Rectal smooth muscle tissue (tissue), 1 donor: ENCODE measurements at regions not wholly inside any gene's neighbourhood (a gene's known extent, or its start where the extent isn't known, plus 50 kb on each side); places are given as distances from the start of the nearest gene placed in this dataset.
"Not testable (repeated sequence)": the region's sequence is repeated elsewhere in the genome, so short reads cannot be mapped to it uniquely, and the experiment has no call there.

Source experiments
- H3K27ac ChIP-seq: one replicate; pipeline ENCODE4 v1.7.0; 2013; ENCODE audit warnings: low read depth, low read length, inconsistent platforms
- H3K27me3 ChIP-seq: one replicate; pipeline ENCODE4 v1.7.0; 2013; ENCODE audit warnings: low read length; ENCODE audit not compliant: control insufficient read depth, insufficient read depth
- H3K36me3 ChIP-seq: one replicate; pipeline ENCODE4 v1.7.0; 2013; ENCODE audit warnings: low read length; ENCODE audit not compliant: control insufficient read depth, insufficient read depth
- H3K4me1 ChIP-seq: one replicate; pipeline ENCODE4 v1.7.0; 2013; ENCODE audit warnings: low read length; ENCODE audit not compliant: control insufficient read depth, insufficient read depth
- H3K4me3 ChIP-seq: one replicate; pipeline ENCODE4 v1.7.0; 2013; ENCODE audit warnings: low read length
- H3K9ac ChIP-seq: one replicate; pipeline ENCODE4 v1.7.0; 2013; ENCODE audit warnings: low read length

DNA sequence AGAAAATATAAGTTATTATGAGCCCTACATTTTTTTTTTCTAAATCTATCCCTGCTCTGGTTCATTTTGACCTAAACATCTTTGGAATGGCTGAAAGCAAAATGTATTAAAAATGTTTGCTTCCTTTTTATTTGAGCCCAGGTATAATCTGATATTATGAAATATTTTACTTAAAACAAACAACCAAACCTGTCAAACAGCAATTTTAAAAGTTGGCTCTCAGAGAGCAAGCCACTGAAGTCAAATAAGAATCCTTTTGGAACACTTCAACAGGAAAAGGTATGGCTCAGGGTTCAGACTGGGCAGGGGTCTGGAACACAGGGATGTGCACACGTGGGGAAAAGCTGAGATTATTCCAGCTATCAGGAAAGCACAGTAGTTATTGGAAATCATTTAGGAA lies 782.9 kb downstream of the CCSER2 start:
- H3K4me3 ChIP-seq = no peak overlapping the region
- no peaks in the 10 kb centered on the region for H3K27me3 ChIP-seq
- no peak overlapping the region for H3K27ac ChIP-seq
- no peak overlapping the region for H3K9ac ChIP-seq
- no peaks in the 10 kb centered on the region for H3K36me3 ChIP-seq
- no peaks in the 10 kb centered on the region for H3K4me1 ChIP-seq

DNA sequence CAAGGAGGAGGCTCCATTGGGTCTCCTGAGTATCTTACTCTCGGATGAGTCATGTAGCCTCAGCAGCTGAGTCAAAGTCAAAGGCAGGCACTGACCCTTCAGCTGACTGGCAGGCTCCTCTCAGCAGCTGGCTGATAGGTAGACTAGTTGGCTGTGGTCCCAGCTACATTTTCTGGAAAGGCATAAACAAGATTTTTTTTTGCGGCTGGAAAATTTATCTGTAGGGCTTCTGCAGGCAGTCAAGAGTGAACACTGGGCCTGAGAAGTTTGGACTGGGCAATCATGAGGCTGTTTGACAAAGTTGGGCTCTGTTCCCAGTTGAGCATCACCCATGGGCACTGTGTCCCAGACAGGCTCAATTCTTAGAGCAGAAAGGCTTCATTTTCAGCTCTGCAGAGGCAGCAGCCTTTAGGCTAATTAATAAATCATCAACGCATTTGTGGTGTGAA lies 796.2 kb downstream of the CCSER2 start:
- Histone ChIP-seq H3K4me1 (no peaks in the 10 kb centered on the region), H3K4me3 (no peak overlapping the region), H3K36me3 (no peaks in the 10 kb centered on the region), H3K9ac (no peak overlapping the region), H3K27ac (no peak overlapping the region), H3K27me3 (no peaks in the 10 kb centered on the region)

DNA sequence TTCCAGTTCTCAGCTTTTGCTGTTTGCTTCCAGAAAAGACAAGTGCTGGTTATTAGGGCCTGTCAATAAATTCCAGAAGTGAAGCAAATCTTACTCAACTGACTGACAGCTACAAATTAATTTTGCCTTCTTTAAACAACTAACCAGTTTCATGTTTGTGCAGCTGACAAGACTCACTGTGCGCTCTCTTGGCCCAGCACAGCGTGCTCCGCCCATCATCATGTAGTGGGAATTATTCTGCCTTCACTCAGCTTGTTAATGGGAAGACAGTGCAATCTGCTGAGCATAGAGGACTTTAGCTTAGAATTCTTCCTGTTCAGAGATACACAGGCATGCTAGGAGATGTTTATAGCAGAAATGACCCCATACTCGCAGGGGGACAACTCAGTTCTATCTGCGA lies 808.9 kb downstream of the CCSER2 start:
- Histone ChIP-seq H3K4me3 (no peak overlapping the region), H3K27me3 (no peaks in the 10 kb centered on the region), H3K27ac (no peak overlapping the region), H3K9ac (no peak overlapping the region), H3K36me3 (no peaks in the 10 kb centered on the region), H3K4me1 (no peaks in the 10 kb centered on the region)

DNA sequence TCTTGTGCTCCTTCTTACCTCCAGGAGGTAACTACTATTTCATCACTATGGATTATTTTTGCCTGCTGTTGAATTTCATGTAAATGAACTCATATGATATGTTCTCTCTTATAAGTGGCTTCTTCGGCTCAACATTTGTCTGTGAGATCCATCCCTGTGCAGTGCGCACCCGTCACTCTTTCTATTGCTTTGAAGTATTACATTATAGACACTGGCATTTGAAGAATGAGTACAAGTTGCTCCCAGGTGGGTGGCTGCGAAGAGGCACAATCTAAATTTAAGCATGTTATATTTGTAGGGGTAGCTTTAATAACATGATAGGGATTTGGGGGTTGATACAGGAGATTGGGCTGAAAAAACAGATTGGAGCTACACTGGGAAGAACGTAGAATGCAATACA lies 809.7 kb downstream of the CCSER2 start:
- Histone ChIP-seq H3K27ac (no peak overlapping the region), H3K27me3 (no peaks in the 10 kb centered on the region), H3K36me3 (no peaks in the 10 kb centered on the region), H3K4me3 (no peak overlapping the region), H3K4me1 (no peaks in the 10 kb centered on the region), H3K9ac (no peak overlapping the region)

DNA sequence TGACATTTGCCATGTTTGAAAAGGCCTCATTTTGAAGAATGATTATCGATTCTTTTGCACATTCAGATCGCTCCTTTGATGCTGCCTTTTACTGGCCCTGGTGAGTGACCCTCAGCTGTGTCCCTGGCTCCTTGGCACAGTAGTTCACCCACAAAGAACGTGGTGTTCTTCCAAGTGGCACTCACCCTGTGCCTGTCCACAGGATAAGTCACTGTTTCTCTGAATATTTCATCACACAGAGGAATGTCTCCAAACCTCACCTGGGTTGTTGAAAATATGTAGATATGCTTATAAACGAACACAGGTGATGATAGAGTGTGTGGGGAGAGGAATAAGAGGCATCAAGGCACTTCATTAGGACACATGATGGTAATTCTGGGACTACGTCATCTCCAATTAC lies 810.7 kb downstream of the CCSER2 start:
- Histone ChIP-seq H3K36me3 (no peaks in the 10 kb centered on the region), H3K27ac (no peak overlapping the region), H3K4me1 (no peaks in the 10 kb centered on the region), H3K4me3 (no peak overlapping the region), H3K9ac (no peak overlapping the region), H3K27me3 (no peaks in the 10 kb centered on the region)

DNA sequence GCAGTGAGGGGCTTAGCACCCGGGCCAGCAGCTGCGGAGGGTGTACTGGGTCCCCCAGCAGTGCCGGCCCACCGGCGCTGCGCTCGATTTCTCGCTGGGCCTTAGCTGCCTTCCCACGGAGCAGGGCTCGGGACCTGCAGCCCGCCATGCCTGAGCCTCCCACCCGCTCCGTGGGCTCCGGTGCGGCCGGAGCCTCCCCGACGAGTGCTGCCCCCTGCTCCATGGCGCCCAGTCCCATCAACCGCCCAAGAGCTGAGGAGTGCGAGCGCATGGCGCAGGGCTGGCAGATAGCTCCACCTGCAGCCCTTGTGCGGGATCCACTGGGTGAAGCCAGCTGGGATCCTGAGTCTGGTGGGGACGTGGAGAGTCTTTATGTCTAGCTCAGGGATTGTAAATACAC lies 813.1 kb downstream of the CCSER2 start:
- H3K9ac ChIP-seq, H3K27ac ChIP-seq, H3K4me1 ChIP-seq, H3K4me3 ChIP-seq, H3K36me3 ChIP-seq, H3K27me3 ChIP-seq: not testable (repeated sequence)

DNA sequence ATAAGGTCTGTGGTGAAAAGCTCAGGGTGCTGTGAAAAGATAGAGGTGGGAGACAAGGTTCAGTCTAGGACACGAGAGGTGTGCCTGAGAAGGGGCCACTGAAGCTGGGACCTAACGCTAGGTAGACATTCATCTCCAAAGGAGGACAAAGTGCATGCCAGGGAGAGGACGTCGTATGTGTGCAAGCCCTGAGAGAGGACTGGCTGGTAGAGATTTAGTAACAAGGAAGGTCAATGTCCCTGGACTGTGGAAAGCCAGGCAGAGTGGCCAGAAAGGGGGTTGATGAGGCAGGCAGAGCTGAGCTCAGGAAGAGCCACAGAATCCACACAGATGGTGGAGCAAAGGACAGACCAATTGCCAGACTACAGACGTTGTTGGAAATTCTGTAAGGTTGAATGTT lies 817.6 kb downstream of the CCSER2 start:
- Histone ChIP-seq H3K36me3 (no peaks in the 10 kb centered on the region), H3K4me3 (no peak overlapping the region), H3K4me1 (no peaks in the 10 kb centered on the region), H3K27me3 (no peaks in the 10 kb centered on the region), H3K9ac (no peak overlapping the region), H3K27ac (no peak overlapping the region)

DNA sequence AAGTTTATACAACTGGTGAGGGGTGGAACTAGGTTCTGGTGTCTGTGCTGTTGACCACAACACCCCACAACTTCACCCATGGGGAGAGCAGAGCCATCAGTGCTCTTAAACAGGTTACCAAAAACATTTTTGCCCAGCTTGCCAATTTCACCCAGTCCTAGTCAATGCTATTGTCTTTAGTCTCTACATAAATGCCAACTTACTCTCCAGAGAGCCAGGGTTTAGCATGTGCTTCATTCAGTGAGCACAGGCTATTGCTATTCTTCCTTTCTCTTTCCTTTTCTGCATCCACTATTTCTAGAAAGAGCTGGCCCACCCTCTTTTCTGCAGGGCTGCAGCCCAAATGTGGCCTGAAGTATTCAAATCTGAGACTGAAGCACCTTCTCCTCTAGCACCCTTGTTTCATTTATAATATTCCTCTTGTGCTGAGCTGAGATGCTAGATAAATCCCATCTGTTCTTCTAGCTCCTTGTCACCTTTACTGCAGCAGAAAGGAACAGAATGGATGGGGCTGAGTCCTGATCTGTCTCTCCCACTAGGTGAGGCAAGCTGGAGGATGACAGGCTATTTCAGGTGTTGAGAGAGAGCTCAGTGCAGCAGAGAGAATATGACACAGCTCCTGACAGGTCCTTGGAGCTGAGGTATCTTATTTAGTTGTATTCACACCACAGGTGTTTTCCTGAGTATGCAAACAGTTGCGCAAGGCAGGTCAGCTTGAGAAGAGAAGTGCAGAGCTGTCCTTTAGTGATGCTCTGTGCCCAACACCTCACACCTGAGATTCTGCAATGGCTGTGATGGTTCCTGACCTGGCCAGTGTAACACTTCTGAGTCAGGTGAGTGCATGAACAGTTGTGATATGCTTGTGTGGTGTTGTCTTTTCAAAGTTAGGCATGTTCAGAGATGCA lies 819.2 kb downstream of the CCSER2 start:
- no peaks in the 10 kb centered on the region for H3K27me3 ChIP-seq
- H3K27ac ChIP-seq = no peak overlapping the region
- H3K4me1 ChIP-seq = no peaks in the 10 kb centered on the region
- no peak overlapping the region for H3K4me3 ChIP-seq
- H3K36me3 ChIP-seq = no peaks in the 10 kb centered on the region
- H3K9ac ChIP-seq = no peak overlapping the region

DNA sequence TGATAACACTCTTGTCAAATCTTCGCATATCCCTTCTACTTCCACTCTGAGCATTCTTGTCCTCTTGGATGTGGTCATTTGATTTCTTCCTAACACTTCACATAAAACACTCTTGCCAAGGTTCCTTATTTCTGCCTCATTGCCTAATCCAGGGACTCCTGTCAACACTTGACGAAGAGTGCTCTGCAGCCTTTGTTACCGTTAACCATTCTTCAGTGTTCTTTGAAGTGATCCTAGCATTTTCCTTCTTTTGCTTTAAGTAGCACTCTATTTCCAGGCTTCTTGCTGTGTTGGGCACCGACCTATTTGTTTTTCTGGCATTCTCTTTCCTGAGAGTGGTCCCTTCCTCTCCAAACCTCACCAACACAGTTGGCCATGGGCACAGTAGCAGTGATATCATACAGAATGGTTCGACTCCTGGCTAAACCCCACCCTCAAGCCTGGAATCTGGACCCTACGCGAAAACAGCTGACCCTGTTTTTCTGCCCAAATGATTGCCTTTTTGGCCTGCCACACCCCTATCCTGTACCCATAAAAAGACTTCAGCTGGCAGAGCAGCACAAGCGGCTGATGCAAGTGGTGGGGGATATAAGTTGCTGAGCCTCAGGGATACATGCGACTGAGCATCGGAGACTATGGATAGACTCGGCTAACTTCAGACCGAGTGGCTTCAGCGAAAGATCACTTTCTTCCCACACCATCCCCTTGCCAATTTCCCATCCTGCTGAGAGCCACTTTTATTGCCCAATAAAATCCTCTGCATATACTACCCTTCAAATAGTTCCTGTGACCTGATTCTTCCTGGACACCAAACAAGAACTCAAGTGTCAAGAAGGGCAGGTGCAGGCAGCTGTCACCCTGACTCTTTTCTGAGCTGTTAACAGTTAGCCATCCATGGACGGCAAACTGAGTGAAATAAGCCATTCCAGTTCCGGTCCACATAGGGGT lies 820.6 kb downstream of the CCSER2 start:
- Histone ChIP-seq H3K9ac (no peak overlapping the region), H3K27ac (no peak overlapping the region), H3K27me3 (no peaks in the 10 kb centered on the region), H3K4me3 (no peak overlapping the region), H3K4me1 (no peaks in the 10 kb centered on the region), H3K36me3 (no peaks in the 10 kb centered on the region)

DNA sequence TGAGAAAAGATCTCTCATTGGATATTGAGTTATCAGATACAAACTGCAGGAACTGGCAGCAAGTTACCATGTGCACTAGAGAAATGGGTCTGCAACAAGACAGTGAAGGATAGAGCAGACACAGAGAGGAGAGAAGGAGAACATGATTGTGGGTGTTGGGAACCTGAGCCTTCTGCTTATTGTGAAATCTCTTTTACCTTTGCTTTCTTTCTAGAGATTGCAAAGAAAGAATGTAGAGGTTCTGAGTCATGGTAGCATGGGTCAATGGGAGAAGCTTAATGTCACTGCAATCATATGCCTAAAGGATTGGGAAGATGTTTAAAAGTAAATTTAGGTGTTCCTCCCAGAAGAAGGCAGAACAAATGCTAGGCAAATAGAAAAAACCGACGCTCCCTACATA lies 821.4 kb downstream of the CCSER2 start:
- Histone ChIP-seq H3K4me3 (no peak overlapping the region), H3K27me3 (no peaks in the 10 kb centered on the region), H3K4me1 (no peaks in the 10 kb centered on the region), H3K9ac (no peak overlapping the region), H3K27ac (no peak overlapping the region), H3K36me3 (no peaks in the 10 kb centered on the region)

DNA sequence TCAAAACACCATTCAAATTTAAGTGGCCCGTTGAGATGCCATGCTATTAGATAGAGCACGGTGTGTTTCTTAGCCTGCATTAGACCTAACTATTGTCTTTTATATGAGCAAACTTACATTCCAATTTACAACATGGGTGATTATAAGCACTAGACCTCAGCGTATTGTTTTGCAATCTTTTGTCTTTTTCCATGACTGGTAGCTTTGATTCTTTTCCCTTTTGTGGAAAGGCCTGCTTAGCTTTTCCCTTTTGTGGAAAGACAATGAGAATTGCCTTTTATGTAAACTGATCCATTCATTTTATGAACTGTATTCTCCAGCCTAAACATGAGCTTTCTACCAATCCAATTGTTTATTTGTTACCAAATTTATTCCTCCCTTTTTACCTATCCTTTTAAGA lies 823.1 kb downstream of the CCSER2 start:
- Histone ChIP-seq H3K36me3 (no peaks in the 10 kb centered on the region), H3K9ac (no peak overlapping the region), H3K27ac (no peak overlapping the region), H3K4me1 (no peaks in the 10 kb centered on the region), H3K4me3 (no peak overlapping the region), H3K27me3 (no peaks in the 10 kb centered on the region)

DNA sequence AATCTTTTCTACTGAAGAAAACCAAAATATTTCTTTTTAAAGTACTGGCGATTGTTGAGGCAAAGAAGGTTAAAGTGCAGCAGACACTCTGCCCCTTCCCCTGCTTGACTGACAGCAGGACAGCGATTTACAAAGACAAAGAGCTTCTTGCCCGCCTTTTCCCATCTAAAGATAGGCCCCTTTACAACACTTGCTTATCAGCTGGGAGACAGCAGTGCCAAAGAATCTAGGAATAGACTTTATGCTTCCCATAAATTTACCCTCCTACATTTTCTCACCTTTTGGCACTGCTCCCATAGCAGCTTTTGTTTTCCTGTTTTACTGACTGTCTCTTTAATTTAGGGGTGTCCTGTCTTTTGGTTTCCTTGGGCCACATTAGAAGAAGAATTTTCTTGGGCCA lies 824.1 kb downstream of the CCSER2 start:
- Histone ChIP-seq H3K27me3 (no peaks in the 10 kb centered on the region), H3K27ac (no peak overlapping the region), H3K9ac (no peak overlapping the region), H3K36me3 (no peaks in the 10 kb centered on the region), H3K4me3 (no peak overlapping the region), H3K4me1 (no peaks in the 10 kb centered on the region)
